Nucleus accumbens (tissue), 56 donors: ENCODE measurements at regions not wholly inside any gene's neighbourhood (a gene's known extent, or its start where the extent isn't known, plus 50 kb on each side); places are given as distances from the start of the nearest gene placed in this dataset.
"Not testable (repeated sequence)": the region's sequence is repeated elsewhere in the genome, so short reads cannot be mapped to it uniquely, and the experiment has no call there.

Experiments used
- DNase-seq, 56 donors: peaks; one replicate each; lab custom pipeline; 2025; lab: John Stamatoyannopoulos, UW

DNA sequence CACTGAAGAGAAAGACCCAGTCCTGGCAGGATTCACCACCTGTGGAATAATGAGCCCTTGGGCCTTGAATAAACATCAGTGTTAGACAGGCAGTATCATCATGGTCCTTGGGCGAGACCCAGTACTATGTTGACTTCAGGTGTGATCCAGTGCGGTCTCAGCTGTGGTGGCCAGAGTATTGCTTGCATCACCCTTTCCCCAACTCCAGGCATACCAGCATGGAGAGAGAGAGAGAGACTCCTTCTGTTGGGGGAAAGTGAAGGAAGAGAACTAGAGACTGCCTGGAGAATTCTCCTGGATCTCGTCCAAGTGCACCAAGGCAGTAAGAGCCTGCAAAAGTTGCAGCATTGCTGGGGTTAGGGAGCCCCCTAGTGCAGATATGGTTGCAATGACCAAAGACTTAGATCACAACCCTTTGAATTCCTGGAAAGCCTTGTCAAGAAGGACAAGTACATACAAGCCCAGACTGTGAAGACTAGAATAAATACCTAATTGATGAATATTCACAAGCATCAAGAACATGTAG, 61.1 kb upstream of the VAMP7 start:
- peak in 28 of 56 donors; percentile 0 to 29 (median 5) for DNase-seq

DNA sequence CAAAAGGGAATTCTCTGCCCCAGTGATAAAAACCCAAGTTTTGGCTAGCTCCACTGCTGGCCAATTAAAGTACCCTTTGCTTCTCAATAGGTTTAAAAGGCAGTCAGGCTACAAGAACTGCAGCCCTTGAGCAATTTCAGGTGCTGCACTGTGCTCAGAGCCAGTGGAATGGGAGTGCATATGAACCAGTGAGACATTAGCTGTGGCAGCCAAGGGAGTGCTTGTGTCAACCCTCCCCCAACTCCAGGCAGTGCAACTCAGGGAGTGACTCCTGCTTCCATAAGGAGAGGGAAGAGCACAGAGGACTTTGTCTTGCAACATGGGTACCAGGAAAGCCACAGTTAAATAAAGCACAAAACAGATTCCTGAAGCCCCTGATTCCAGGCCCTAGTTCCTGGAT, 61.6 kb upstream of the VAMP7 start:
- no peak for DNase-seq

DNA sequence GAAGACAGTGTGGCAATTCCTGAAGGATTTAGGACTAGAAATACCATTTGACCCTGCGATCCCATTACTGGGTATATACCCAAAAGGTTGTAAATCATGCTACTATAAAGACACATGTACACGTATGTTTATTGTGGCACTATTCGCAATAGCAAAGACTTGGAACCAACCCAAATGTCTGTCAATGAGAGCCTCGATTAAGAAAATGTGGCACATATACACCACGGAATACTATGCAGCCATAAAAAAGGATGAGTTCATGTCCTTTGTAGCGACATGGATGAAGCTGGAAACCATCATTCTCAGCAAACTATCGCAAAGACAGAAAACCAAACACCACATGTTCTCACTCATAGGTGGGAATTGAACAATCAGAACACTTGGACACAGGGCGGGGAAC, 66.8 kb upstream of the VAMP7 start:
- DNase-seq: not testable (repeated sequence)

DNA sequence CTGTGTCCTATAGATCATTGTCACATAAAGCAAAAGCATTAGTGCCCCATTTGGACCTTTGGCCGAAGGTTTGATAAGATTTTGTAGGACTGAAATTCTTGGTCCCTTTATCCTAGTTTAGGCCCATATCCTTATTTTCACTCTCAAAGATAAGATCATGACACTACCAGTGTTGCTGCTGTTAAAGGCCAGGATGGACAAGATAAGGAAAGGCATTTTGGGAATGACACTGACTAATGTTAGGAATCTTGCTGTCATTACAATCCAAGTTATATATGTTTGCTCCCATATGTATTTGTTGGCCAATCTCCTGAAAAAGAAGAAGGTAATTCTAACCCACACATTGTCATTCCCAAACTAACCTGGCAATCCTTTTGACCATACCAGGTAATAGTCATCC, 101.3 kb upstream of the VAMP7 start:
- DNase-seq: no peak

DNA sequence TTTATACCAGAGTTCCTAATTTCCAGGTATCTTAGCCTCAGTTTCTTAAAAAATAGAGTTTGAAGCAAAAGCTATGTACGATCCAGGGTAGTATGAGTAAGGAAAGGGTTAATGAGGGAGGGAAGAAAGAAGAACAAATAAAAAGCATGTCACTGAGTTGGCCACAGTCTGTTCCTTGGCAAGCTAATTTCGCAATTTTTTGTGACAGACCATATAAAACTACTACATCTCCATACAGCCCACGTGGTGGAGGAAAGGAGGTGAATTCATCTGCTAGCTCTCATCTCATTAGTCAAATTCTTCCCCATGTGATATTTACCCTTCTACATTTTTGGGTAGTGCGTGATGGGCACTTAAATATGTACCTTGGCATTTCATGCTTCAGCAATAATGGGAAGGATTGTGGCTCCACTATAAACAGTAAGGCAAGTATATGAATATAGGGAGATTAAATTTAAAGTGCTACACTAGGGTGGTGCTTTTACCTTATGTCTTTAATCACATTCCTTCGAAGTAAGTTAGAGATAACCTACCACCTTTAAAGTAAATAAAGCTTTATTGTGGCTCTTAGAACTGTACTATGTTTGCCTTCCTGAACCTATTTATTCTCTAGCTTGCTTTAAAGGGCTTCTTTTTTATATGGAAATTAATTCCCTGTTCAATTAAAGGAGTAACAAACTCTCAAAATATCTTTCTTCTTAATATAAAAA, 102.1 kb upstream of the VAMP7 start:
- no peak for DNase-seq

DNA sequence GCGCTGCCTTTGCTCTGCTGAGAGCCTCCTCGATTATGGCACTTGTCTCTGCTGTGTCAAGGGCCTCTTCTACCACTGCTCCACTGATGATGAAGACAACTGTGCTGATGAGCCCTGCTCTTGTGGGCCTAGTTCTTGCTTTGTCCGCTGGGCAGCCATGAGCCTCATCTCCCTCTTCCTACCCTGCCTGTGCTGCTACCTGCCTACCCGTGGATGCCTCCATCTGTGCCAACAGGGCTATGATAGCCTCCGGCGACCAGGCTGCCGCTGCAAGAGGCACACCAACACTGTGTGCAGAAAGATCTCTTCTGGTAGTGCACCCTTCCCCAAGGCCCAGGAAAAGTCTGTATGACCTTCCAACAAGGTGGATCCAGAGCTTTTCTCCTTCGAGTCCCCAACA, 106.8 kb upstream of the VAMP7 start:
- DNase-seq: no peak

DNA sequence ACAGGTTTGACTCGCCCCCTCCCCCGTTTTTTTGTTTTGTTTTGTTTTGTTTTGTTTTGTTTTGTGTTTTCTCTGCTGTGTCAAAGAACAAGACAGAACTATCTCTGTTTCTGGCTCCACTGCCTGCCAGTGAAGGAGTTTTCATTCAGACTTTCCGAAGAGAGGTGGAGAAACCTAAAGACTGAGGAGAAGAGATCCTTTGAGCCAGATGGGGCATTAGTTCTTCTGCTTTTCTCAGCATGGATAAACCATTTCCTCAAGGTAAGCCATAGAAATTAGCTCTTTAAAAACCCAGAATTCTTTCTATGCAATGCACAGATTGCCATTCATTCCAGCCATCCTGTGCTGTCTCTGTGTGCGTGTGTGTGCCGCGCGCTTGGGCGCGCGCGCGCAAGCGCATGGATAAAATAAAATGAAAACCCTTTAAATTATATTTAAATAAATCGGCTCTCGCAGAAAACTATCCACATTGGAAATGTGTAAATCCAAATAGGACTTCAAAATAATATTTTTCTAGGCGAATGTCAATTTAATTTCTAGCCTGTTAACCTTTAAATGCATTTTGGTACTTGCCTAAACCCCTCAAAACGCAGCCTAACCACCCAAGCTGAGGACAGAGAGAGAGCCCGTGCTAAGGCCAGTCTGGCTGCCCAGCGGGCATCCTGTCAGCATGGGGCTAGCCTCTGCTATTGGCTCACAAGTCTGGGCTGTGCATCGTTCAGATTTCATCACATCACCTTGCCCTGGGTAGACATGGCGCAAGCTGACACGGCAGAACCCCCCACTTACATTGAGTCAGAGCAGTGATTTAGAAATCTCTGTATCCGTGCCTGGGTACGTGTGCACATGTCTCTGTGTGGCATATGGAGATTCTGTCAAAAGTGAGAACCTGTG, 113.0 kb upstream of the VAMP7 start:
- DNase-seq: peak in 7 of 56 donors; percentile 0 to 36 (median 5)

DNA sequence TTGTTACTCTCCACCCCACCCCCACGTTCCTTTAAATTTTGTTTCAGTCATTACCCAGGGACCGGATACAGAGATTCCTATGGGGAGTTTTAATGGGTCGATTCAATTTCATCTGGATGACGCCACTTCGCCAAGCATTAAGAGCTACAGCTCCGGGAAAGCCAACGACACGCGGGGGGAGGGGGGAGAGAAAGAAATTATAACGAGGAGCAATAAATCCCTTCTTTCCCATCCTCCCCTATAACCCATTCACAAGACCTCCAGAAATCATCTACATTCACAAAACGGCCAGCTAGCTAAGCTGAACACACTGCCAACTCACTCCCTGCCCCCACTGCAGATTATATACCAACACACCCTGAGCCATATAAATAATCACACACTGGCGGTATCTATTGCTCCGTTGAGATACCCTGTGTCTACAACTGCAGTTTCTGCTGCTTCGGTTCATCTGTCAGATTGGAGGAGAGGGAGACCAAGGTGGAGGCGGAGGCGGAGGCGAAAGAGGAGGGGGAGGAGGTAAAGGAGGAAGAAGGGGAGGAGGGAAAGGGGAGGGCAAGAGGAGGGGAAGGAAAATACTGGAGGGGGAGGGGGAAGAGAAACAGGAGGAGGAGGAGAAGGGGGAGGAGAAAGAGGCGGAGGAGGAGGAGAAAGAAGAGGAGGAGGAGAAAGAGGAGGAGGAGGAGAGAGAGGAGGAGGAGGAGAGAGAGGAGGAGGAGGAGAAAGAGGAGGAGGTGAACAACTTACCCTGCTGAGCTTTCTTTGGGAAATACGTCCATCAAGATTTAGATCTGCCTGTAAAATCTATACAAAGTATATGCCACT, 113.9 kb upstream of the VAMP7 start:
- DNase-seq: peak in 27 of 56 donors; percentile 1 to 47 (median 13)

DNA sequence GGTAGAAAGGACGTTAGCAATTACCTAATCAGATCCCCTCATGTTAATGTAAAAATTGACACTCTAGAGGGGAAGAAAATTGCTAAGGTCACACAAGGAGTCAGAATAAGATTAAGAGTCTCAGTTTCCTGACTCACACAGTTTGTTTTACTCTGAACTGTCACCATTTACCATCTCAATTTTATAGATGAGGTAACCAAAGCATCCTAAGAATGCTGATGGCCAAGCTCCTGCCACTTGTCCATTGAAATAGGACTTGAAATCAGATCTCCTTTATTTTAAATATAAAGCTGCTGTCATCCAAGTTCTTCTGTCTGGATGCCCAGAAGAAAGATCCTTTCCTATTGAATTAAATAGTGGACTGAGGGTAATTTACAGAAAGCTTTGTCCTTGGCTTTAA, 114.8 kb upstream of the VAMP7 start:
- DNase-seq: no peak

DNA sequence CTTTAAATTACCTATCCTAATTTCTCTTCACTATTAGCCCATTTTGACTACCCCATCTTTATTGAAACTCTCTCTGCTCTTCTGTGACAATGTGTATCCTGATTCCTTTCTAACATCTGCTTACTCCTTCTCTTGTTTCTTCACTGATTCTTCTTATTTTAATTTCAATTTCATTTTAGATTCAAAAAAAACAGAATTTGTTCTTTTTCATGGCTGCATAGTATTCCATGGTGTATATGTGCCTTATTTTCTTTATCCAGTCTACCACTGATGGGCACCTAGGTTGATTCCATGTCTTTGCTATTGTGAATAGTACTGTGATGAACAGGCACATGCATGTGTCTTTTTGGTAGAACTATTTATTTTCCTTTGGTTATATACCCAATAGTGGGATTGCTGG, 120.0 kb upstream of the VAMP7 start:
- DNase-seq: no peak

DNA sequence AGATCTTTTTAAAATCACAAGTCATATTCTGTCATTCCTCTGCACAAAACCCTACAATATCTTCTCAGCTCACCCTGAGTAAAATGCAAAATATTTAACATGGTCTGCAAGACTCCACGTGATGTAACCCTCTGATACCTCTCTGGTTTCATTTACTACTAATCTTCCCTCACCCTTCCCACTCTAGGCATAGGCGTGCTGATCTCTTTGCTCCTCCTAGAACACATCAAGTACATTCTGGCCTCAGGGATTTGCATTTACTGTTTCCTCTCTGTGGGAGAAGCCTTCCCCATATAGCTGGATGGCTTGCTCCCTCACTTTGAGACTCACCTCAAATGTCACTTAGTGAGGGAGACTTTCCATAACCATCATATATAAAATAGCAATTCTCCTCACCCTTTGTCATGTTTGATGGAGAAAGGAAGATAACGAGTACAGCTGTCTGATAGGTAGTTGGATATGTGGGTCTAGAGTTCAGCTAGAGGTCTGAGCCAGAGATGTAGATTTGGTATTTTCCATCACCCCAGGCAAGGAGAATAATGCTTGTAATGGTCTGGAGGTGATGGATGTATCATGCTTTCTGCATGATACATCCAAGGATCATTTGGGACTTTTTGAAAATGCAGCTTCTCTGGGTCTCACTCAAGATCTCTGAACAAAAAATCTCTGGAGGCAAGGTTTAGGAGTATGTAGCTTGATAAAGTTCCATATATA, 123.9 kb upstream of the VAMP7 start:
- no peak for DNase-seq

DNA sequence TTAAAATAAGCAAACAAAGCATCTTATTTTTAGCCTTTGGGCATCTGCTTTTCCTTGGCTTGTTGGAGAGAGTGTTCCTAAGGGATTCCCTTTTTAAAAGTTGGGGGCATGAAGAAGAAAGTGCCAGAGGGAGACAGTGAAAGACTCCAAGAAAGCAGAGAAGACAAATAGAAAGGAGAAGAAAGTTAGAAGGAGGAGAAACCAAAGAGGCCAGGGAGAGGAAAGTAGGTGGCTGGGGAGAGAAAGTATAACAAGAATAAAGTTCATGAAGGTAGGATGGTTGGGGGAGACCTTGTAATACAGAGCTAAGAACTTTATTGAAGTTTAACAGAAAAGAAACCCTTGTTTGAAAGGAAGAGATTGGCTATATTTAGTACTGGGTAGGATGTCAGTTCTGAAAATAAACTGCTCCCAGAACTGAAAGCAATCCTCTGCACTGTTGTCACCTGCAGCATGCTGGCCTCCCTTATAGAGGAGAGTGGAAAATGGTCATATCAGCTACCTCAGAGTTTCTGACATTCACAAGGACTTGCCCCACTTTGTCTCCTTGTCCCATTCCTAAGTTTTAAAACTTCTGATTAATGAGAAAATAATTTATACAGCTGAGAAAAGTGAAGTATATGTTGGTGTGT, 125.3 kb upstream of the VAMP7 start:
- no peak for DNase-seq

DNA sequence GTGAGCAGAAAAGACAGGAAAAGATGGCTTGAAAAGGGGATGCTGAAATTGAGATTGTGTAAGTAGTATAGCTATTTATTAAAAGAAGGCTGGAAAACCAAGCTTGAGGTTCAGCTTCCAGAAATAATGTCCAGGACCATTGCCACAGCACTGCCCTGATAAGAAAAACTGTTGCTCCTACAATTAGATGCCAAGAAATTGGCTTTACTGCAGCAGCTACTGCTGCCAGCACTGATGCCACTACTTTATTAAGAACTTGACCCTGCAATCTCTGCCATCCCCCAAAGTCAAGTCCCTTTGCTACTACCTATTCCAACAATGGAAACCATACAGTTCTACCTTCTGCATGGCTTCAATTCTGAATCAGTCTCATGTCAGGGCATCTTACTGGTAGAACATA, 130.0 kb upstream of the VAMP7 start:
- DNase-seq: no peak

DNA sequence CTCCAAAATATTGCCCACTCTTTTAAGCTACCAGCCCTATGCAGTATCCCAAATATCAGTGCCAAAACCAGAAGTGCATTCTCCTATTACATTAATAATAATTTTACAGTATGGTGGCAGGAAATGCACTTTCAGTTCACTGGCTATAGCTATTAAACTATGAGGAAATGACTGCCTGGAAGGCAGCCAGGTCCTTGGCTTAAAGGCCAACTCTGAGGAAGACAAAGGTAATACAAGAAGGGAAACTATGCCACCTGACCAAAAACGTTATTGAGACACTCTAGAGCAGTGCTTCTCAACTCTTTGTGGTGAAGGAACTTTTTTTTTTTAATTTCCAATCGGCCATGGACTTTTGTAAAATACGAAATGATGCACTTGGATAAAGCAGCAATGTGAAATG, 133.6 kb upstream of the VAMP7 start:
- DNase-seq: no peak

DNA sequence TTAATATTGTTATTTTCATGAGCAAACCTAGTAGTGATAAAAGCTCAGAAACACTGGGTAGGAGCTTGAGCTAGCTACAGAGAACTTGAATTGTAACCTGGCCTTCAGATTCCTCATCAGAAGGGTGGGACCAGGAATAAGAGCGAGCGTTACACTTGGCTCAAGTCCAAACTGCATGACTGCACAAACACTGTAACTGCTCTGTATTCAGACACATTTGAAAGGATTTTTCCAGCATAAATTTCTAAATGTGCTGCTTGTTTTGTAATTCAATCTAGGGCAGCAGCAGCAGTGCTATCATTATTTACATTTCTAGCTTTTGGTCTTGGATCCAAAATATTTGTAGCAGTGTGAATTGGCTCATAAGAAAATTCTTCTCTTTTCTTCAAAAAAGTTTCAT, 133.0 kb upstream of the TMLHE start:
- DNase-seq: no peak

DNA sequence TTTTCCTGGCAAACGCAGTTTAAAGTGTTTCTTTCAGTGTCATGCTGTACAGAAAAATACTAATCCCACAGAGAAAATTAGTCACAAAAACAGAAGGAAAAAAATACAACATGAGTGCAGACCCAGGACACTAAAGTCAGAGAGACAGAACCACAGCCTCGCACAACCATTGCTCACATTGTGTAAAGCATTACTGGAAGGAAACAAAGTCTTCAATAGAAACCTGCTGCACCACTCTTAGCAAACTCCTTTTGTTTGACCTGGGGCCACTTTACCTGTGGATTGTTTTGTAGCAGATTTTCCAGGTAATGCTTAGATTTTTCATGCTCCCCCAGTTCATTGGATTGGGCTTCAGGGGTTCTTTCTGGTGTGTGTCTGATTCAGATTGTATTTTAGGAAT, 131.8 kb upstream of the TMLHE start:
- no peak for DNase-seq

DNA sequence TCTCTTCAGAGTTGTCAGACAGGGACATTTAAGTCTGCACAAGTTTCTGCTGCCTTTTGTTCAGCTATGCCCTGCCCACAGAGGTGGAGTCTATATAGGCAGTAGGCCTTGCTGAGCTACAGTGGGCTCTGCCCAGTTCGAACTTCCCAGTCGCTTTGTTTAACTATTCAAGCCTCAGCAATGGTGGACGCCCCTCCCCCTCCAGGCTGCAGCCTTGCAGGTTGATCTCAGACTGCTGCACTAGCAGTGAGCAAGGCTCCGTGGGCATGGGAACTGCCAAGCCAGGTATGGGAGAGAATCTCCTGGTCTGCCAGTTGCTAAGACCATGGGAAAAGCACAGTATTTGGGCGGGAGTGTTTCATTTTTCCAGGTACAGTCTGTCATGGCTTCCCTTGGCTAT, 115.6 kb upstream of the TMLHE start:
- DNase-seq: not testable (repeated sequence)

DNA sequence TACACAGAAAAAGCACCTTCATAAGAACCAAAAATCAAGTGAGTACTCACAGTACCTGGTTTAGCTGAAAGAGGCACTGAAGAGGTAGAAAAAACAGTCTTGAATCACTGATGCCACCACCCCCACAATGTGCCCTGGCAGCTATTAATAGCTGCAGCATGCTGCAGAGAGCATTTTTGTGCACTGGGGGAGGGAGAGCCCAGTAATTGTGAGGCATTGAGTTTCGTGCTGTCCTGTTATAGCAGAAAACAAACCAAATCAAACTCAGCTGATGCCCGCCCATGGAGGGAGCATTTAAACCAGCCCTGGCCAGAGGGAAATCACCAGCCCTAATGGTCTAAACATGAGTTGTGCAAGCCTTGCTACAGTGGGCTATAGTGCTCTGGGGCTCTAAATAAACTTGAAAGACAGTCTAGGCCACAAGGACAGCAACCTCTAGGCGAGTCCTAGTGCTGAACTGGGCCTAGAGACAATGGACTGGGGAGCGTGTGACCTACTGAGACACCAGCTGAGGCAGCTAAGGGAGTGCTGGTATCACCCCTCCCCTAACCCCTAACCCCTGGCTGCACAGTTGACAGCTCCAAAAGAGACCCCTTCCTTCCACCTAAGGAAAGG, 106.3 kb upstream of the TMLHE start:
- DNase-seq: no peak

DNA sequence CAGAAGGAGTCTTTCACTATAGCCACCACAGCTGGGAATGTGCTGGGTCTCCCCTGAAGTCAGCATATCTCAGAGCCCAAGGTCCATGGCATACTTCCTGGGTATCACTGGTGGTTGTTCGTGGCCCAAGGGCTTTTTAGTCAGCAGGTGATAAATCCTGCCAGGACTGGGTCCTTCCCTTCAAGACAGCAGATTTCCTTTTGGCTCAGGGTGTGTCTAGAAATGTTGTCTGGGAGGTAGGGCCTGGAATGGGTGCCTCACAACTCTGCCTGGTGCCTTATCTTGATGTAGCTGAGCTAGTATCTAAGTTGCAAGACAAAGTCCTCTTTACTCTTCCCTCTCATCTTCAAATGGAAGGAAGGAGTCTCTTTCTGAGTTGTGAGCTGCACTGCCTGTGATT, 102.4 kb upstream of the TMLHE start:
- DNase-seq: no peak
